Heart left ventricle (tissue), 13 donors: ENCODE measurements at regions not wholly inside any gene's neighbourhood (a gene's known extent, or its start where the extent isn't known, plus 50 kb on each side); places are given as distances from the start of the nearest gene placed in this dataset.

ENCODE experiments used
- CTCF ChIP-seq, 12 donors: fragments of 200-600 bp; sonication (generic) in 4 of 12; IDR thresholded peaks; one replicate each; pipeline versions ENCODE4 v1.5.0 to v1.8.0; 2018 to 2022; ENCODE audit warnings: antibody characterized with exemption in 12 of 12, mild to moderate bottlenecking in 5 of 12
- POLR2A ChIP-seq, 2 donors: fragments of 450-650 bp; IDR thresholded peaks; one replicate each; pipeline ENCODE4 v1.6.1; 2017; ENCODE audit warnings: antibody characterized with exemption in 2 of 2, mild to moderate bottlenecking in 2 of 2, moderate library complexity in 2 of 2
- donor health status: ischemic (EF 13 %, LVEDD 7.1; RV severe dilation, severe dysfunction).
- donor health status: DM: no; HTN: yes; CAD: no.
- donor health status: DM: no; HTN: no; CAD: no.
- donor health status: ischemic (EF 25% LVEDD 6.9; RV normal size, moderate dysfunction).
- donor health status: ischemic (EF 25% LVEDD 5.7; RV mildly dilated, moderate dysfunction).
- donor health status: ischemic (EF 35%, LVEDD 5.7; RV mildly dilated, moderate dysfunction).
- donor health status: nonischemic (EF 11% LVEDD 7.7; RV severe dilation, severe dysfunction).
- donor health status: DM: yes; HTN: yes; CAD: no.
- donor health status: PGD.
- donor health status: ischemic (EF 29% LVEDD 5.4; RV normal size, mild dysfunction).
- donor health status: nonischemic (EF 23%, LVEDD 6.1; RV moderate dilation, normal function).

GRCh38 chr5:2006971-2007291 is 124.2 kb upstream of the IRX4 start:
- TF ChIP-seq POLR2A (IDR thresholded peaks at IDR 0.05) = no peak
- no peak for TF ChIP-seq CTCF (IDR thresholded peaks at IDR 0.05)
